ENCODE measurements at regions not wholly inside any gene's neighbourhood (a gene's known extent, or its start where the extent isn't known, plus 50 kb on each side); places are given as distances from the start of the nearest gene placed in this dataset.

DNA sequence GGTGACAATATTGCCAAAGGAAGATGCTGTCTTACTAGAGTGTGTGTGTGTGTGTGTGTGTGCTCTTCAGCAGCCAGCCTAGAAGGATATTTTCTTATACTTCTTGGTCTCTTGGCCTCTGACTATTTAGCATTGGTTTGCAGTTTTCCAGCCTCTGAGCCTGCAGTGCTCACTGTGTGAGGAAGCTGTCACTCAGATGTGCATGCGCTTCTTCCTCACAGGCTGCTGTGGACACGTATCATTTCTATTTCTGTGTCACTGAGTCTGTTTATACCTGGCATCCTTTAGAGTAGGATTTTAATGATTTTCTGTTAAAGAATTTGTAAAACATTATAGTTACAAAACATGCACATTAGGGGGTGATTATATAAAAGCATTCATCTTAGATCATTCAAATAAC, 83.3 kb downstream of the ALDH8A1 start:
- Histone ChIP-seq H3K4me3 (no peak overlapping the region), H3K9me3 (no peaks in the 10 kb centered on the region), H3K27ac (no peak overlapping the region), H3K36me3 (no peaks in the 10 kb centered on the region), H3K27me3 (no peaks in the 10 kb centered on the region), H3K4me1 (no peaks in the 10 kb centered on the region)
- TF ChIP-seq, protein P1, sequence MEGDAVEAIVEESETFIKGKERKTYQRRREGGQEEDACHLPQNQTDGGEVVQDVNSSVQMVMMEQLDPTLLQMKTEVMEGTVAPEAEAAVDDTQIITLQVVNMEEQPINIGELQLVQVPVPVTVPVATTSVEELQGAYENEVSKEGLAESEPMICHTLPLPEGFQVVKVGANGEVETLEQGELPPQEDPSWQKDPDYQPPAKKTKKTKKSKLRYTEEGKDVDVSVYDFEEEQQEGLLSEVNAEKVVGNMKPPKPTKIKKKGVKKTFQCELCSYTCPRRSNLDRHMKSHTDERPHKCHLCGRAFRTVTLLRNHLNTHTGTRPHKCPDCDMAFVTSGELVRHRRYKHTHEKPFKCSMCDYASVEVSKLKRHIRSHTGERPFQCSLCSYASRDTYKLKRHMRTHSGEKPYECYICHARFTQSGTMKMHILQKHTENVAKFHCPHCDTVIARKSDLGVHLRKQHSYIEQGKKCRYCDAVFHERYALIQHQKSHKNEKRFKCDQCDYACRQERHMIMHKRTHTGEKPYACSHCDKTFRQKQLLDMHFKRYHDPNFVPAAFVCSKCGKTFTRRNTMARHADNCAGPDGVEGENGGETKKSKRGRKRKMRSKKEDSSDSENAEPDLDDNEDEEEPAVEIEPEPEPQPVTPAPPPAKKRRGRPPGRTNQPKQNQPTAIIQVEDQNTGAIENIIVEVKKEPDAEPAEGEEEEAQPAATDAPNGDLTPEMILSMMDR (IDR thresholded peaks at IDR 0.05) = no peak
- no peak for TF ChIP-seq POLR2A (IDR thresholded peaks at IDR 0.05)
- intact Hi-C loops (cut with DNase I; ENCODE audit: low total_unique reads) = no loop called here
- DNase-seq = no peak

DNA sequence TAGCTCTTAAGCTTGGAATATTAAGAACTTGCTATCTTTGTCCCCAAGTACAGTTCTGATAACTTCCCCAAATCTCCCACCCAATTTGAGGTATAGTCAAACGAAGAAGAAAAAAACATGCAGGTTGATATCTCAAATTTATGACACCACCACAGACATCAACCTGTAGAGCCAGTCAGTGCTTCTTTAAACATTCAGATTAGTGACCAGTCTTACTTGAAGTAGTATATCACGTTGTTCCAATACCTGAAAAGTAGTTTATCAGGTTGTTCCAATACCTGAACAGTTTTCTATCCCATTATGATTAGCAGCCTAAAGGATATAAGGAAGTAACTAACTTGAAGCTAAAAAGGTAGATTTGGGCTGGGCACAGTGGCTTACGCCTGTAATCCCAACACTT, 85.3 kb downstream of the ALDH8A1 start:
- Histone ChIP-seq H3K4me3 (no peak overlapping the region), H3K36me3 (no peaks in the 10 kb centered on the region), H3K27ac (no peak overlapping the region), H3K27me3 (no peaks in the 10 kb centered on the region), H3K4me1 (no peaks in the 10 kb centered on the region), H3K9me3 (no peaks in the 10 kb centered on the region)
- no peak for DNase-seq
- TF ChIP-seq, protein P1 (IDR thresholded peaks at IDR 0.05) = no peak
- no peak for TF ChIP-seq POLR2A (IDR thresholded peaks at IDR 0.05)
- intact Hi-C loops (cut with DNase I; ENCODE audit: low total_unique reads) = no loop called here

DNA sequence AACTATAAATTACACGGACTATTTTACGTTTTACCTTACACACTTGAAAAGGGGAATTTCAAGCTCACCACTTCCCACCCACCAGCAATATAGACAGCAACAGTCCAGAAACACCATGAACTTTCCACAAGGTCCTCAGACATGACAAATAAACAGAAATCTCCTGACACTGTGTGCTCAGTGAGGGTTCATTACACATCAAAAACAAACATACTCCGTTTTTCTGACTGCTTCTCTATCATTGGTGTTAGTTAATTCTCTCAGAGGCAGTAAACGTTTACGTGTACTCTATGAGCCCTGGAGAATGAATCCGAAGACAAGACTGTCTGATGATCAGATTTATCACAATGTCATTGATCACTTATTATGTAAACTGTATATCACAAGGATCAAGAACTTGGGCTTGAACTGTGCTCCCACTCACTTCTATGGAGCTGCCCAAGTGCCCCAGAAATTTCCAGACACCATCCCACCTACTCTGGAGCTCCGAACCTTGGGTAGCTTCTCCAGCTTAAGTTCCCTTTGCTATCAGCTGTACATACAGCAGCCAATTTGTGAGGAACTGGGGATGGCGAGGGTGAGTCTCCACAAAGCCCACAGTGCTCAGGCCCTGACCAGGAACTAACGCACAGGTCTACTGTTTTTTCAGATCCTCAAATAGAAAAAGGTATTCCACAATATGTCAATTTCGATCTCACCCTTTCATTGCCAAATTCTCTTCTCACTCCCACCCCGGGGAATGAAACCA, 86.0 kb downstream of the ALDH8A1 start:
- H3K27ac ChIP-seq = no peak overlapping the region
- H3K9me3 ChIP-seq = no peaks in the 10 kb centered on the region
- intact Hi-C loops (cut with DNase I; ENCODE audit: low total_unique reads) = no loop called here
- TF ChIP-seq, protein P1 (IDR thresholded peaks at IDR 0.05) = no peak
- TF ChIP-seq POLR2A (IDR thresholded peaks at IDR 0.05) = no peak
- no peaks in the 10 kb centered on the region for H3K27me3 ChIP-seq
- H3K4me1 ChIP-seq = no peaks in the 10 kb centered on the region
- DNase-seq = no peak
- H3K4me3 ChIP-seq = no peak overlapping the region
- H3K36me3 ChIP-seq = no peaks in the 10 kb centered on the region

DNA sequence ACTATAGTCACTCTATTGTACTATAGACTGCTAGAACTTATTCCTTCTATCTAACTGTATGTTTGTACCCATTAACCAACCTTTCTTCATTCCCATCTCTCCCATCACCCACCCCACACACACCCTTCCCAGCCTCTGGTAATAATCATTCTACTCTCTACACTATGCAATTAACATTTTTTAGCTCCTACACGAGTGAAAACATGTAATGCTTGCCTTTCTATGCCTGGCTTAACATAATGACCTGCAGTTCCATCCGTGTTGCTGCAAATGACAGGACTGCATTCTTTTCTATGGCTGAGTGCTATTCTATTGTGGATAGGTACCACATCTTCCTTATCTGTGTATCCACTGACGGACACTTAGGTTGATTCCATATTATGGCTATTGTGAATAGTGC, 95.5 kb downstream of the ALDH8A1 start:
- TF ChIP-seq, protein P1 (IDR thresholded peaks at IDR 0.05) = no peak
- no peak for TF ChIP-seq POLR2A (IDR thresholded peaks at IDR 0.05)
- Histone ChIP-seq H3K9me3 (no peaks in the 10 kb centered on the region), H3K36me3 (no peaks in the 10 kb centered on the region), H3K27ac (no peak overlapping the region), H3K4me3 (no peak overlapping the region), H3K27me3 (no peaks in the 10 kb centered on the region), H3K4me1 (no peaks in the 10 kb centered on the region)
- no peak for DNase-seq
- intact Hi-C loops (cut with DNase I; ENCODE audit: low total_unique reads) = no loop called here

DNA sequence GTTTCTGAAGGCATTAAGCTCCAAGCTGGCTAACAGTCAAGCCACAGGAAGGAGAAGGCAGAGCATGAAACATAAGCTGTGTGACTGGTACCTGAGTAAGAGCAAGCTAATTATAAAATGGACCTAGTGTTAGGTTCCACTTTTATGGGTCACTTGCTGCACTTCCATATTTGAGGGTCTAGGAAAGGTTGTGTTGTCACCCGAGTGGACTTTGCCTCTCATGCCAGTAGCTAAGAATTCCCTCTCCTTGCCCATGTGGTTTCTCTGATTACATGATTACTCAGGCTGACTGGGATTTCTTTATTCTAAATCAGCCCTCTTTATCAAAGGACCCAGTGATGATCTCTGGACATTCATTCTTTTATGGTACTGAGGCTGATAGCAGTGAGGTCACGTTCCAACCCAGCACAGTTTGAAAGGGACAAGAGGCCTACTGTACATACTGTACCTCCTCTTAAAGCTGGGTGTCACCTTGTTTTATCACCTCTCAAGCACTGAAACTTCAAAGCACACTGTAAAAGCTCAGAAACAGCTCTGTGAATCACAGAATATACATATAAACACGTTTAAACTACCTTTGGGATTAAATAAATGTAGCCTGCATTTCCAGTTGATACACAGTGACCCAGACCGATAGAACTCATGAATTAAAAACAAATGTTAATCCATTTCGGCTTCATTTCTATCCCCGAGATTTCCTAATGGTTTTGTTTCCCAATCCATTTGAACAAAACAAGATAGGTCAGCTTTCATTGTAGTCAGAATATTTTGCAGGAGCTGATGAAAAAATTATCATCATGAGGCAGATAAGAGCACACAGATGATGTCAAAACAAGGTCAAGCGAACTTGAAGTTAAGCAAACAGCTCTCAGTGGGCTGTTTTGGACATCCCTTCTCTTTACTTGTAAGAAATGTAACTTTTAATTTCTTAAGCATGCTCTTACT, 96.5 kb downstream of the ALDH8A1 start:
- Histone ChIP-seq H3K4me3 (no peak overlapping the region), H3K36me3 (no peaks in the 10 kb centered on the region), H3K27ac (peak overlapping the region; percentile 5 to 53), H3K4me1 (no peaks in the 10 kb centered on the region), H3K9me3 (no peaks in the 10 kb centered on the region), H3K27me3 (no peaks in the 10 kb centered on the region)
- DNase-seq = peak in 1 of 2 donors; percentile 19
- TF ChIP-seq, protein P1 (IDR thresholded peaks at IDR 0.05) = no peak
- TF ChIP-seq POLR2A (IDR thresholded peaks at IDR 0.05) = no peak
- intact Hi-C loops (cut with DNase I; ENCODE audit: low total_unique reads) = no loop called here

Measured in uterus (tissue), 3 donors.